Heart left ventricle (tissue), 13 donors: ENCODE measurements at regions not wholly inside any gene's neighbourhood (a gene's known extent, or its start where the extent isn't known, plus 50 kb on each side); places are given as distances from the start of the nearest gene placed in this dataset.

Source experiments
- CTCF ChIP-seq, 12 donors: fragments of 200-600 bp; sonication (generic) in 4 of 12; IDR thresholded peaks; one replicate each; pipeline versions ENCODE4 v1.5.0 to v1.8.0; 2018 to 2022; ENCODE audit warnings: antibody characterized with exemption in 12 of 12, mild to moderate bottlenecking in 5 of 12
- POLR2A ChIP-seq, 2 donors: fragments of 450-650 bp; IDR thresholded peaks; one replicate each; pipeline ENCODE4 v1.6.1; 2017; ENCODE audit warnings: antibody characterized with exemption in 2 of 2, mild to moderate bottlenecking in 2 of 2, moderate library complexity in 2 of 2
- donor health status: ischemic (EF 13 %, LVEDD 7.1; RV severe dilation, severe dysfunction).
- donor health status: DM: no; HTN: yes; CAD: no.
- donor health status: DM: no; HTN: no; CAD: no.
- donor health status: ischemic (EF 25% LVEDD 6.9; RV normal size, moderate dysfunction).
- donor health status: ischemic (EF 25% LVEDD 5.7; RV mildly dilated, moderate dysfunction).
- donor health status: ischemic (EF 35%, LVEDD 5.7; RV mildly dilated, moderate dysfunction).
- donor health status: nonischemic (EF 11% LVEDD 7.7; RV severe dilation, severe dysfunction).
- donor health status: DM: yes; HTN: yes; CAD: no.
- donor health status: PGD.
- donor health status: ischemic (EF 29% LVEDD 5.4; RV normal size, mild dysfunction).
- donor health status: nonischemic (EF 23%, LVEDD 6.1; RV moderate dilation, normal function).

- TF ChIP-seq CTCF (IDR thresholded peaks at IDR 0.05) (no peak), POLR2A (IDR thresholded peaks at IDR 0.05) (no peak)
These were observed 421.7 kb downstream of the CDK5RAP2 start for GRCh38 chr9:120158221-120158620.
